BE2C (cell line): ENCODE measurements at regions not wholly inside any gene's neighbourhood (a gene's known extent, or its start where the extent isn't known, plus 50 kb on each side); places are given as distances from the start of the nearest gene placed in this dataset.

Experiments used
- DNase-seq: peaks from one replicate; pipeline ENCODE4 v3.0.0-alpha.2; 2020
- H3K27me3 ChIP-seq: fragments of 250-450 bp; sonication (Bioruptor Pico); 2 replicates; pipeline ENCODE4 v1.5.1; 2020; ENCODE audit warnings: mild to moderate bottlenecking
- H3K36me3 ChIP-seq: fragments of 250-450 bp; sonication (Bioruptor Pico); 2 replicates; pipeline ENCODE4 v1.5.1; 2020; ENCODE audit warnings: mild to moderate bottlenecking
- H3K4me1 ChIP-seq: fragments of 250-450 bp; sonication (Bioruptor Pico); 2 replicates; pipeline ENCODE4 v1.5.1; 2020
- H3K4me3 ChIP-seq: 2 replicates; pipeline ENCODE4 v1.5.1; 2011; ENCODE audit warnings: low read depth, low read length
- H3K9me3 ChIP-seq: fragments of 250-450 bp; sonication (Bioruptor Pico); 2 replicates; pipeline ENCODE4 v1.5.1; 2020
- TF ChIP-seq, protein P1 (sequence below): IDR thresholded peaks from 2 replicates; pipeline ENCODE4 v1.5.1; 2012; ENCODE audit warnings: mild to moderate bottlenecking, low read depth, low read length

DNA sequence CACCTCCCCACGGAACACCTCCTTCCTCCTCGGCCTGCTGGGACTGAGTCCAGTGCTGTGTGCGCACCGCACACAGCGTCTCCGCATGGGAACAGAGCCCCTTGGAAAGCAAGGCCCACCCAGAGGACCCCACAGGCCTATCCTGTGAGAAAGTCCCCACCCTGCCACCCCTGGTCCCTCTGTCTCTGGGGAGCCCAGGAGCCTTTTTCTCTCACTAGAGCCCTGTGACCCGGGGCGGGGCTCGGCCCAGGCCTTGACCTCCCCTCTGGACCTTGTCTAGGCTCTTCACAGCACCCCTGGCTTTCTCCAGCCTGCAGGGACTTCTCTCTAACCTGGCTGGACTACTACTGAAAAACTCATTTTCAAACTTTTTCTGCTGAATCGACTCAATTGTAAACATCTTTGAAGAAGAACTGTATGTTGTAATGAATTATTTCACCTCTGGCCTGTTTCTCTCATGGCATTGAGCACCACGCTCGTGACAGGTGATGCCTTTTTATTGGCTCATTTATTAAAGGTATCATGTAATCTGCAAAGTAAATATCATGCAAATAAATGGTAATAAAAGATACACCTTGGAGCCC, 89.2 kb downstream of the IRX1 start:
- Histone ChIP-seq H3K4me1 (no peaks in the 10 kb centered on the region), H3K9me3 (no peaks in the 10 kb centered on the region), H3K4me3 (no peak overlapping the region), H3K27me3 (no peaks in the 10 kb centered on the region), H3K36me3 (no peaks in the 10 kb centered on the region)
- no peak for DNase-seq
- TF ChIP-seq, protein P1, sequence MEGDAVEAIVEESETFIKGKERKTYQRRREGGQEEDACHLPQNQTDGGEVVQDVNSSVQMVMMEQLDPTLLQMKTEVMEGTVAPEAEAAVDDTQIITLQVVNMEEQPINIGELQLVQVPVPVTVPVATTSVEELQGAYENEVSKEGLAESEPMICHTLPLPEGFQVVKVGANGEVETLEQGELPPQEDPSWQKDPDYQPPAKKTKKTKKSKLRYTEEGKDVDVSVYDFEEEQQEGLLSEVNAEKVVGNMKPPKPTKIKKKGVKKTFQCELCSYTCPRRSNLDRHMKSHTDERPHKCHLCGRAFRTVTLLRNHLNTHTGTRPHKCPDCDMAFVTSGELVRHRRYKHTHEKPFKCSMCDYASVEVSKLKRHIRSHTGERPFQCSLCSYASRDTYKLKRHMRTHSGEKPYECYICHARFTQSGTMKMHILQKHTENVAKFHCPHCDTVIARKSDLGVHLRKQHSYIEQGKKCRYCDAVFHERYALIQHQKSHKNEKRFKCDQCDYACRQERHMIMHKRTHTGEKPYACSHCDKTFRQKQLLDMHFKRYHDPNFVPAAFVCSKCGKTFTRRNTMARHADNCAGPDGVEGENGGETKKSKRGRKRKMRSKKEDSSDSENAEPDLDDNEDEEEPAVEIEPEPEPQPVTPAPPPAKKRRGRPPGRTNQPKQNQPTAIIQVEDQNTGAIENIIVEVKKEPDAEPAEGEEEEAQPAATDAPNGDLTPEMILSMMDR = no peak

DNA sequence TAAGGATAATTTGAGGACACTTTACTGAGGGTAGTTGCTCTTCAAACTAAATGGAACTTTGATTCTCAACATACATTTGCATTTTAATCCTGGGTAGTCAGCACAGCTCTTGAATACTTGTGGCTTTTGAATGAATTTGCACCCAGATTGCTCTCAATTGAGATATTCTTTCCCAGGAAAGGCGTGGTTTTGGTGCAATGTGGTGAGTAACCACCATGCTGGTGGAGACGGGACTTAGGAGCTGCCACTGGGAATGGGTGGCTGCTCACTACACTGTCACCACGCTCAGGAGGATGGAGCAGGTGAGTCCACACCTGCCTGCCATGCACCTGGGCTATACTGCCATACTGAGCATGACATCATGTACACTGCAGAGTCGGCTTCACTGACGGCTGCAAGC, 99.2 kb downstream of the IRX1 start:
- no peaks in the 10 kb centered on the region for H3K9me3 ChIP-seq
- no peak overlapping the region for H3K4me3 ChIP-seq
- TF ChIP-seq, protein P1 = no peak
- no peaks in the 10 kb centered on the region for H3K27me3 ChIP-seq
- no peak for DNase-seq
- H3K36me3 ChIP-seq = no peaks in the 10 kb centered on the region
- H3K4me1 ChIP-seq = no peaks in the 10 kb centered on the region

DNA sequence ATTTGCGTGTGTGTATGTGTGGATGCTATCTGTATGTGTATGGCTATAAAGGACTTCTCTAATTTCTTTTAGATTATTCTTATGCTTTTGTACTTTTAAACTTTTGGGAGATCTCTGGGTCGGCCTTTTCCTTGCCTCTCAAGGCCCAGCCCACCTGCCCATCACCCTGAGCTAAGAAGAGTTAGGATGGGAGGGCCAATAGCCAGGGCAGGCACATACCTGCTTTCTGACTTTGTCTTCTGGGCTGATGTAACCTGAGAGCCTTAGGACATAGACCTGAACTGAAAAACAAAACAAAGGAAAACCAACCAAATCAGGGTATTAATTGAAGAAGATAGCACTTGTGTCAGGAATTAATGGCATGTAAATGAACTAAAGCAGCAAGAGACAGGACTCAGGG, 100.2 kb downstream of the IRX1 start:
- Histone ChIP-seq H3K36me3 (no peaks in the 10 kb centered on the region), H3K27me3 (no peaks in the 10 kb centered on the region), H3K9me3 (no peaks in the 10 kb centered on the region), H3K4me3 (no peak overlapping the region), H3K4me1 (no peaks in the 10 kb centered on the region)
- TF ChIP-seq, protein P1 = no peak
- DNase-seq = no peak

DNA sequence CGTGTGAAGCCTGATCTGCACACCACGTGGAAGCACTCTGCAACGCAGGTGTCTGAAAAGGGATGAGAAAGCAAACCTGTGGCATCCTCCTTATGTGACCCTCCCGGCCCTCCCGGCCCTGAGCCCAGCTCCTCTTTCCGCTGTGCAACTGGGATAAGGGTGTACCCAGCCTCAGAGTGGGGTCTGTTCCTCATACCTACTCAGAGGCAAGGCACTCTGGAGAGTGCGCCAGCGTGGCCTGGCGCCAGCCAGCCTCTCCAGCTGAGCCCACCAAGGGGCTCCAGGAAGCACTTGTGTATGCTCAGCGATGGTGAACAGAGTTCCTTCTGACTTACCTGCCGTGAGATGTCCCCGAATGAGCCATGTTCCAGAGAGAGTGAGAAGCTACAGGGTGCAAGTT, 102.8 kb downstream of the IRX1 start:
- Histone ChIP-seq H3K4me3 (no peak overlapping the region), H3K27me3 (no peaks in the 10 kb centered on the region), H3K4me1 (no peaks in the 10 kb centered on the region), H3K9me3 (no peaks in the 10 kb centered on the region), H3K36me3 (no peaks in the 10 kb centered on the region)
- DNase-seq = no peak
- TF ChIP-seq, protein P1 = no peak

DNA sequence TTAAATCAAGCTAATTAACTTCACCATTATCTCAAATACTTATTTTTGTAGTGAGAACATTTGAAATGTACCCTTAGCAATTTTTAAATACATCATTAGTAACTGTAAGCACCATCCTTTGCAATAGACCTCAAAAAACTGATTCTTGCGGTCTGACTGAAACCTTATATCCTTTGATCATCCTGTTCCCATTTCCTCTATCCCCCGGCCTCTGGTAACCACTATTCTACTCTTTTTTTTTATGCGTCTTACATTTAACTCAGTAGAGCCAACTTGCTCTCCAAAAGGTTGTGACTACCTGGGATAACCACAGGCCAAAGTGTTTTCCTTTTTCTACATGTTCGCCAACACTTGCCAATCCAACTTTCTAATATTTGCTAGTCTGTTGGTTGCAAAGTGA, 106.1 kb downstream of the IRX1 start:
- no peaks in the 10 kb centered on the region for H3K9me3 ChIP-seq

DNA sequence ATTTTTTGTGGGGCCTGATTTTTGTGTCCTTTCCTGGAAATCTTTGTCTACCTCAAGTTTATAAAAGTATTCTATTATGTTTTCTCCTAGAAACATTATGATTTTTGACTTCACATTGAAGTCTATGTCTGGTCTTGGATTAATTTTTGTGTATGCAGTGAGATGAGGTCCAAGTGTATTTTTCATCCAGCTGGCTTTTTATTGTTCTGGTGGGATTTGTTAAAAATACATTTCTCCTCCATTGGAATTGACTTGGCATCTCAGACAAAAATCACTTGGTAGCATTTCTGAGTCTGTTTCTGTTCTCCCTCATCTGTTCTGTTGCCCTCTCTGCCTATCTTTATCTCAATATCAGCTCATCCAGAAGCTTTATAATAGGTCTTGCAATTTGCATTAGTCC, 109.0 kb downstream of the IRX1 start:
- TF ChIP-seq, protein P1 = no peak
- Histone ChIP-seq H3K4me1 (no peaks in the 10 kb centered on the region), H3K27me3 (no peaks in the 10 kb centered on the region)

More for the DNA sequence above, 106.1 kb downstream of the IRX1 start:
- H3K4me3 ChIP-seq = no peak overlapping the region
- no peak for DNase-seq
- H3K36me3 ChIP-seq = no peaks in the 10 kb centered on the region
- H3K27me3 ChIP-seq = no peaks in the 10 kb centered on the region
- TF ChIP-seq, protein P1 = no peak
- H3K4me1 ChIP-seq = no peaks in the 10 kb centered on the region

More for the DNA sequence above, 109.0 kb downstream of the IRX1 start:
- DNase-seq = no peak
- no peaks in the 10 kb centered on the region for H3K9me3 ChIP-seq
- no peak overlapping the region for H3K4me3 ChIP-seq
- no peaks in the 10 kb centered on the region for H3K36me3 ChIP-seq
